Loucy (cell line): ENCODE measurements at regions not wholly inside any gene's neighbourhood (a gene's known extent, or its start where the extent isn't known, plus 50 kb on each side); places are given as distances from the start of the nearest gene placed in this dataset.

ENCODE experiments used
- EZH2phosphoT487 ChIP-seq: fragments of 200-600 bp; IDR thresholded peaks from 2 replicates; pipeline ENCODE4 v1.6.1; 2018; ENCODE audit warnings: antibody characterized with exemption, mild to moderate bottlenecking, moderate library complexity, borderline replicate concordance
- TF ChIP-seq, protein P1 (sequence below): fragments of 200-600 bp; sonication (generic); conservative IDR thresholded peaks from 2 replicates; pipeline ENCODE4 v1.5.1; 2014; ENCODE audit warnings: mild to moderate bottlenecking, antibody characterized with exemption, low read length

DNA sequence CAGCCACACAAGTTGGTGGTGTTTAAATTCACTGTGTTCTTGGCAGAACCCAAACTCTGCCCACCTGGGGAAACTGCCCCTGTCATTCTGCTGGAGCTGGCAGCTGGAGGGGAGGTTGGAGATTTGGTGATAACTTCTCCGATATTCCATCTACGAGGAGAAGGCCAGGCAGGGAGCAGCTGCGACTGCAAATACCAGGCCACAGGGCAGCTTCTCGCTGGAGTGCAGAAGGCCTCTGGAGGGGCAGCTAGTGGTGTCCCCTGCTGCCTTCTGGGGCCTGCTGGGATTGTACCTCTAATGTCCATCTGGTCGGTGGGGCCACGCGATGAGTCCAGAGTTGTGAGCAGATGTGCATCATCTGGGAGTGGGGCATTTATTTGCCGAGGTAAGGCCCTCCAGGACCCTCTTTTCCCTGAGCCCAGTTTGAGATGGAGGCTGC lies 98.9 kb downstream of the ACKR3 start:
- TF ChIP-seq, protein P1, sequence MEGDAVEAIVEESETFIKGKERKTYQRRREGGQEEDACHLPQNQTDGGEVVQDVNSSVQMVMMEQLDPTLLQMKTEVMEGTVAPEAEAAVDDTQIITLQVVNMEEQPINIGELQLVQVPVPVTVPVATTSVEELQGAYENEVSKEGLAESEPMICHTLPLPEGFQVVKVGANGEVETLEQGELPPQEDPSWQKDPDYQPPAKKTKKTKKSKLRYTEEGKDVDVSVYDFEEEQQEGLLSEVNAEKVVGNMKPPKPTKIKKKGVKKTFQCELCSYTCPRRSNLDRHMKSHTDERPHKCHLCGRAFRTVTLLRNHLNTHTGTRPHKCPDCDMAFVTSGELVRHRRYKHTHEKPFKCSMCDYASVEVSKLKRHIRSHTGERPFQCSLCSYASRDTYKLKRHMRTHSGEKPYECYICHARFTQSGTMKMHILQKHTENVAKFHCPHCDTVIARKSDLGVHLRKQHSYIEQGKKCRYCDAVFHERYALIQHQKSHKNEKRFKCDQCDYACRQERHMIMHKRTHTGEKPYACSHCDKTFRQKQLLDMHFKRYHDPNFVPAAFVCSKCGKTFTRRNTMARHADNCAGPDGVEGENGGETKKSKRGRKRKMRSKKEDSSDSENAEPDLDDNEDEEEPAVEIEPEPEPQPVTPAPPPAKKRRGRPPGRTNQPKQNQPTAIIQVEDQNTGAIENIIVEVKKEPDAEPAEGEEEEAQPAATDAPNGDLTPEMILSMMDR, result no peak
- TF ChIP-seq EZH2phosphoT487, result no peak
